Kidney epithelial cell (primary cell): ENCODE measurements at regions not wholly inside any gene's neighbourhood (a gene's known extent, or its start where the extent isn't known, plus 50 kb on each side); places are given as distances from the start of the nearest gene placed in this dataset.

Source experiments
- DNase-seq: peaks from one replicate; pipeline ENCODE4 v3.0.0-alpha.2; 2010; ENCODE audit warnings: low read depth
- H3K27me3 ChIP-seq: 2 replicates; pipeline ENCODE4 v1.6.0; 2011; ENCODE audit warnings: low read length; ENCODE audit not compliant: control insufficient read depth, insufficient read depth
- H3K36me3 ChIP-seq: 2 replicates; pipeline ENCODE4 v1.5.1; 2011; ENCODE audit warnings: low read length; ENCODE audit not compliant: control insufficient read depth, insufficient read depth
- H3K4me3 ChIP-seq: 2 replicates; pipeline ENCODE4 v1.5.1; 2011; ENCODE audit warnings: low read depth, mild to moderate bottlenecking, control low read depth, low read length
- TF ChIP-seq, protein P1 (sequence below): IDR thresholded peaks from 2 replicates; pipeline ENCODE4 v1.5.1; 2011; ENCODE audit warnings: mild to moderate bottlenecking, moderate library complexity, low read length, control low read depth, inconsistent platforms; ENCODE audit not compliant: insufficient read depth, poor library complexity, severe bottlenecking

DNA sequence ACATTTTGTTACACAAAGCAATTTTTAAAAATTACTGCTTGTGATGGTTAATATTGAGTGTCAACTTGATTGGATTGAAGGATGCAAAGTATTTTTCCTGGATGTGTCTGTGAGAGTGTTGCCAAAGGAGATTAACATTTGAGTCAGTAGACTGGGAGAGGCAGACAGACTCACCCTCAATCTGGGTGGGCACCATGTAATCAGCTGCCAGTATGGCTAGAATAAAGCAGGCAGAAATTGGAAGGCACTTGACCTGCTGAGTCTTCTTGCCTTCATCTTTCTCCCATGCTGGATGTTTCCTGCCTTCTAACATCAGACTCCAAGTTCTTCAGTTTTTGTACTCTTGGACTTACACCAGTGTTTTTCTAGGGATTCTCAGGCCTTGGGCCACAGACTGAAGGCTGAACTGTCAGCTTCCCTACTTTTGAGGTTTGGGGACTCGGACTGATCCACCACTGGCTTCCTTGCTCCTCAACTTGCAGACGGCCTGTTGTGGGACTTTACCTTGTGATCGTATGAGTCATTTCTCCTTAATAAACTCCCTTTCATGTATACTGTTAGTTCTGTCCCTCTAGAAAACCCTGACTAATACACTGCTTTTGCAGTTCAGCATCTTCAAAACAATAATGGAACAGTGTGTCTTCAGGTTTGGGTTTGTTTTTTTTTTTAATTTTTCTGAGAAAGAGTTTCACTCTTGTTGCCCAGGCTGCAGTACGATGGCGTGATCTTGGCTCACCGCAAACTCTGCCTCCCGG, 244.1 kb upstream of the SEMA3C start:
- peak; percentile 44 for DNase-seq
- Histone ChIP-seq H3K36me3 (no peaks in the 10 kb centered on the region), H3K4me3 (no peak overlapping the region), H3K27me3 (no peaks in the 10 kb centered on the region)
- TF ChIP-seq, protein P1, sequence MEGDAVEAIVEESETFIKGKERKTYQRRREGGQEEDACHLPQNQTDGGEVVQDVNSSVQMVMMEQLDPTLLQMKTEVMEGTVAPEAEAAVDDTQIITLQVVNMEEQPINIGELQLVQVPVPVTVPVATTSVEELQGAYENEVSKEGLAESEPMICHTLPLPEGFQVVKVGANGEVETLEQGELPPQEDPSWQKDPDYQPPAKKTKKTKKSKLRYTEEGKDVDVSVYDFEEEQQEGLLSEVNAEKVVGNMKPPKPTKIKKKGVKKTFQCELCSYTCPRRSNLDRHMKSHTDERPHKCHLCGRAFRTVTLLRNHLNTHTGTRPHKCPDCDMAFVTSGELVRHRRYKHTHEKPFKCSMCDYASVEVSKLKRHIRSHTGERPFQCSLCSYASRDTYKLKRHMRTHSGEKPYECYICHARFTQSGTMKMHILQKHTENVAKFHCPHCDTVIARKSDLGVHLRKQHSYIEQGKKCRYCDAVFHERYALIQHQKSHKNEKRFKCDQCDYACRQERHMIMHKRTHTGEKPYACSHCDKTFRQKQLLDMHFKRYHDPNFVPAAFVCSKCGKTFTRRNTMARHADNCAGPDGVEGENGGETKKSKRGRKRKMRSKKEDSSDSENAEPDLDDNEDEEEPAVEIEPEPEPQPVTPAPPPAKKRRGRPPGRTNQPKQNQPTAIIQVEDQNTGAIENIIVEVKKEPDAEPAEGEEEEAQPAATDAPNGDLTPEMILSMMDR: no peak

DNA sequence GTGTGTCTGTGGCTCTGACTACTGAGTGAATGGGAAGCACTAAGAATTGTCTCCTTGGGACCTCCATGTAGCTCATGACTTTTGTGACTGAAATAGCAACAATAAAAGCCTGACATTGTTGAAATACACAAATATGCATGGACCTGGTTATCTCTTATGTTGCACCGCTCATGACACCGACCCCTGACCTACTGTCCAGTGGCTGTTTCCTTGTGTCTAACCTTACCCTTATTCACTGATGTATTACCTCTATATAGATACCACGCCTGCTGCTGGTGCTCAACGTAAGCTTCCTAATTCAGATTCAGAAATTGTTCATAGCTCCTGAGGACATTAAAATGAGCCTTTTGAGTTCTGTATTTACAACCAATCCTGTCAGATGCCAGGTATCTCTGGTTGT, 243.4 kb upstream of the SEMA3C start:
- H3K4me3 ChIP-seq: no peak overlapping the region

DNA sequence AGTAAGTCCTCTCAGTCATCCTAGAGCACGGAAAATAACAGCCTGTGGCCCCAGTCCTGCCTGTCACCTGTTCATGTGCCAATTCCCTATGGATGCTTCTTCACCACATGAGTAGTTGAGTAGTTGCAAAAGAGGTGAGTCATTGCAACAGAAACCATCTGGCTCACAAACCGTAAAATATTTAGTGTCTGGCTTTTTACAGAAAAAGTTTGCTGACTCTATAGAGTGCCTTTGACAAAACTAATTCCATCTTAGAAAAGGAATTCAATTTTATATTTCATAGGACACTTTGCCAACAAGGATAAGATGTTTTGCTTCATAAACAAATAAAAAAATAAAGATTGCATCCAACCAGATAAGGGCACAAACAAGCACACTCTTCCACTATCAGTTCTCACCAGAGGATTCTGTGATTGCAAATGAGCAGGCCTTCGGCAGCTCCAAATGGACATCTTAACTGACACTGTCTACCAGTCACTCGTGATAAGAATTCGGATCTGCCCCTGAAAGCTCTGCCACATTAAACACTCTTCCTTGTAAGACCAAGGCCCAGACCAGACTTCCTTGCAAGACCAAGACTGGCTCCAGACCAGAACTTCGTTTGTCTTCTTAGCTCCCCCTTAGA, 242.7 kb upstream of the SEMA3C start:
- Histone ChIP-seq H3K4me3 (no peak overlapping the region), H3K36me3 (no peaks in the 10 kb centered on the region), H3K27me3 (no peaks in the 10 kb centered on the region)
- peak; percentile 89 for DNase-seq
- TF ChIP-seq, protein P1: no peak

More for the DNA sequence above, 243.4 kb upstream of the SEMA3C start:
- Histone ChIP-seq H3K27me3 (no peaks in the 10 kb centered on the region), H3K36me3 (no peaks in the 10 kb centered on the region)
- no peak for DNase-seq
- TF ChIP-seq, protein P1: no peak

DNA sequence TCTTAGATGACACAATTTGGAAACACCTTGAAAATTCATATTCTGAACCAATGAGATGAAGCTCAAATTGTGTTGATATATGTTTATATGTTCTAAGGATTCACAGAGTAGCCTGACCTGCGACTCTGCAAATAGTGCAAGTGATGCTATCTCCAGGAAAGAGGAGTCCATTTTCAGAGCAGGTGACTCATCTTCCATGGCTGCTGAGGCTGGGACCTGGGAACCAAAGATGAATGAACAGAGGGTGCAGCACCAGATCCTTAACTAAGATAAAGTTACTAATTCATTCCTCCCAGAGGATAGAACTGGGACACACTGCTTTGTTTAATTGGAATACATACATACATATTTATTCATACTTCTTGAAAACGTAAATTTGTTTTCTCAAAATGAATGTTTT, 240.6 kb upstream of the SEMA3C start:
- TF ChIP-seq, protein P1: no peak
- no peaks in the 10 kb centered on the region for H3K36me3 ChIP-seq
- DNase-seq: peak; percentile 48
- no peak overlapping the region for H3K4me3 ChIP-seq
- H3K27me3 ChIP-seq: no peaks in the 10 kb centered on the region

DNA sequence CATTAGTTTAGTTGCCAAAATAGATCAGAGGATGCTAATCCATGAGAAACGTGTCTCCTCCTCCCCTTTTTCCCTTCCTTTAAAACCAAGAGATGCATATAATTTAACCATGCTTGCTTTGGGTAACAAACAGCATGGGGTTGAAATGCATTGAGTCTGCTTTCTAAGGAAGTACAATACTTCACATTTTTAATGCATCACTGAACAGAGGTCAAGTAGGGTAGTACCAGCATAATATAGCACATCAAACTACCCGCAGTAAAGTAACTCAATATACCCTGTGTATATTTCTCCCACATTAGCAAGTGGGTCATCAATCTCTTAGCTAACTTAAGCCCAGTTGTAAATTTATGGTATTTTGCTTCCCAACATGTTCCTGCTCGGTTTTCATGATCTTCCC, 239.3 kb upstream of the SEMA3C start:
- Histone ChIP-seq H3K4me3 (no peak overlapping the region), H3K27me3 (no peaks in the 10 kb centered on the region), H3K36me3 (no peaks in the 10 kb centered on the region)
- TF ChIP-seq, protein P1: no peak
- no peak for DNase-seq
